ENCODE measurements at regions not wholly inside any gene's neighbourhood (a gene's known extent, or its start where the extent isn't known, plus 50 kb on each side); places are given as distances from the start of the nearest gene placed in this dataset.

DNA sequence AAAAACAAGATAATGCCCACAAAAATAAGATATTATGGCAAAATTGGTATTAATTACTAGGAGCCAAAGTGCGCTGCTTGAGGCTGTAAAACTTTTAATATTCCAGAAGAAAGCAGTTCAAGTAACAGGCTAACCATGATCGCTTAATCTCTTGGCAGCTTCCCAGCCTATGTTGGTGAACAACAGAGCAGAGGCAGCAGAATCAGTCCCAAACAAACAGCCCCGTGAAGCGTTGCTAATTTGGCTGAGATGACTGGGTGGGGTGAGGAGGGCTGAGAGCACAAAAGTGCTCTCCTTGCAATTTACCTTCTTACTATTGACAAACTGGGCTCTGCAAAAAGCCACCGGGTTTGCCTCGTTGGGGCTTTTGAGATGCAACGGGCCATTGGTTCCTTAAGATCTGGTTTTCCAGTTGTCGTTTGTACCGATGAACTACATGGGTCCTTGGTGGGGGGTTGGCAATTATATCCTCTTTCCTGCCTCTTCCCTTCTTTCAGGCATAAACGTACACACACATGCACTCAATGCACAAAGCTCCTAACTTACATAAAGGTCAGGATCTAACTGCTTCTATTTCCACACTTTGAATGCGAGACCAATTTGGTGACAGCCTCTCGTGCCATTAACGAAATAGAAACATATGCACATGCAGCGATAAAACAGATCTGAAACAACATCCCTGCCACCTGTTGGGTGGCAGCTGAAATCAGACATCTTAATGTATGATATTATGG lies 407.6 kb upstream of the CADM1 start:
- TF ChIP-seq CTCF (IDR thresholded peaks at IDR 0.05) (no peak), POLR2A (IDR thresholded peaks at IDR 0.05) (no peak)
